ENCODE measurements at regions not wholly inside any gene's neighbourhood (a gene's known extent, or its start where the extent isn't known, plus 50 kb on each side); places are given as distances from the start of the nearest gene placed in this dataset.
"Not testable (repeated sequence)": the region's sequence is repeated elsewhere in the genome, so short reads cannot be mapped to it uniquely, and the experiment has no call there.

DNA sequence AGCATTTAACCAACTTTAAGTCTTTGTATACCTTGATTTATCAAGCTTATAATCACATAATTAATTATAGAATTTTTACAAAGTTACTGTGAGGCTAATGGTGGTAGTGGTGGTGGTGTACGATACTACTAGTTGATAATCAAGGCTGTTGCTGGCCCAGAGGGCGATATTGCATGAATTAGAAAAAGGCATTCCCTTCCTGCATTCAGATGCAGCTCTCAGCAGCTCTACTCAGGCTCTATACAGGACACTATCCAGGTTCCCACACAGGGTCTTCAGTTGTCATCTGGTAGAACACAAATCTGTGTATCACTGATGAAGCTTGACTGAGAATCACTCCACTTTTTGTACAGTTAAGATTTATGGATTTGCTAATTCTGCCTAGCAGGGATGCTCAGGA lies 562.8 kb upstream of the C9orf72 start:
- no peak overlapping the region for H3K27ac ChIP-seq (ENCODE audit: low read length)
- H3K9me2 ChIP-seq (replicated peaks; ENCODE audit: insufficient read depth, low read length) = no peaks in the 10 kb centered on the region

DNA sequence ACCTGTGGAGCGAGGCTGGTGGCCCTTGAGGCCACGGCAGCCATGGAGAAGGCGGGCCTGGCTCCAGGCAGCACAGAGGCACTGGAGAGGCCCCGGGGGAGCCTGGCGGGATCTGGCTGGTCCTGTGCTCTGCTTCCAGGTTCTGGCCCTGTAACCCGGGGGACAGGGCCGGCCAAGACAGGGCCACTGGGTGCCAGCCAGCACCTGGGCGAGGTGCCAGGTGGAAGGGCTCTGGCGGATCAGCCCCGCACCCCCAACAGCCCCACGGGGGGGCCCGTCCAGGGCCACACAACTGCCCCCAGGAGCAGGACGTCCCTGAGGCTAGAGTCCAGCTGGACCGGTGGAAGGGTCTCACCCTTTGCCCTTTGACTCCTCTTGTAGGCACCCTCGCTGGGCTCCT lies 574.1 kb upstream of the C9orf72 start:
- not testable (repeated sequence) for H3K4me1 ChIP-seq (ENCODE audit: low read length); H3K4me2 ChIP-seq (ENCODE audit: low read depth, low read length)

More for the DNA sequence above, 562.8 kb upstream of the C9orf72 start:
- Histone ChIP-seq H2AFZ (ENCODE audit: low read length) (no peak overlapping the region), H4K20me1 (ENCODE audit: insufficient read depth, low read length) (no peaks in the 10 kb centered on the region), H3K9me3 (replicated peaks; ENCODE audit: insufficient read depth, low read length) (no peaks in the 10 kb centered on the region), H3K27me3 (replicated peaks; ENCODE audit: insufficient read depth, low read length) (no peaks in the 10 kb centered on the region), H3K36me3 (replicated peaks; ENCODE audit: insufficient read depth, low read length) (no peaks in the 10 kb centered on the region), H3K79me2 (ENCODE audit: low read length) (no peaks in the 10 kb centered on the region), H3K4me2 (ENCODE audit: low read depth, low read length) (no peak overlapping the region), H3K4me3 (ENCODE audit: low read length) (no peak overlapping the region), H3F3A (ENCODE audit: insufficient read depth, low read length) (no peaks in the 10 kb centered on the region), H3K4me1 (ENCODE audit: low read length) (no peaks in the 10 kb centered on the region), H3K9ac (ENCODE audit: low read length) (no peak overlapping the region)
- no peak for DNase-seq
- TF ChIP-seq EZH2phosphoT487 (IDR thresholded peaks at IDR 0.05; ENCODE audit: low read length) (no peak), EZH2 (optimal IDR thresholded peaks at IDR 0.05; ENCODE audit: low read depth, low read length) (no peak)
- TF ChIP-seq, protein P1, sequence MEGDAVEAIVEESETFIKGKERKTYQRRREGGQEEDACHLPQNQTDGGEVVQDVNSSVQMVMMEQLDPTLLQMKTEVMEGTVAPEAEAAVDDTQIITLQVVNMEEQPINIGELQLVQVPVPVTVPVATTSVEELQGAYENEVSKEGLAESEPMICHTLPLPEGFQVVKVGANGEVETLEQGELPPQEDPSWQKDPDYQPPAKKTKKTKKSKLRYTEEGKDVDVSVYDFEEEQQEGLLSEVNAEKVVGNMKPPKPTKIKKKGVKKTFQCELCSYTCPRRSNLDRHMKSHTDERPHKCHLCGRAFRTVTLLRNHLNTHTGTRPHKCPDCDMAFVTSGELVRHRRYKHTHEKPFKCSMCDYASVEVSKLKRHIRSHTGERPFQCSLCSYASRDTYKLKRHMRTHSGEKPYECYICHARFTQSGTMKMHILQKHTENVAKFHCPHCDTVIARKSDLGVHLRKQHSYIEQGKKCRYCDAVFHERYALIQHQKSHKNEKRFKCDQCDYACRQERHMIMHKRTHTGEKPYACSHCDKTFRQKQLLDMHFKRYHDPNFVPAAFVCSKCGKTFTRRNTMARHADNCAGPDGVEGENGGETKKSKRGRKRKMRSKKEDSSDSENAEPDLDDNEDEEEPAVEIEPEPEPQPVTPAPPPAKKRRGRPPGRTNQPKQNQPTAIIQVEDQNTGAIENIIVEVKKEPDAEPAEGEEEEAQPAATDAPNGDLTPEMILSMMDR (IDR thresholded peaks at IDR 0.05; ENCODE audit: low read length) = no peak

DNA sequence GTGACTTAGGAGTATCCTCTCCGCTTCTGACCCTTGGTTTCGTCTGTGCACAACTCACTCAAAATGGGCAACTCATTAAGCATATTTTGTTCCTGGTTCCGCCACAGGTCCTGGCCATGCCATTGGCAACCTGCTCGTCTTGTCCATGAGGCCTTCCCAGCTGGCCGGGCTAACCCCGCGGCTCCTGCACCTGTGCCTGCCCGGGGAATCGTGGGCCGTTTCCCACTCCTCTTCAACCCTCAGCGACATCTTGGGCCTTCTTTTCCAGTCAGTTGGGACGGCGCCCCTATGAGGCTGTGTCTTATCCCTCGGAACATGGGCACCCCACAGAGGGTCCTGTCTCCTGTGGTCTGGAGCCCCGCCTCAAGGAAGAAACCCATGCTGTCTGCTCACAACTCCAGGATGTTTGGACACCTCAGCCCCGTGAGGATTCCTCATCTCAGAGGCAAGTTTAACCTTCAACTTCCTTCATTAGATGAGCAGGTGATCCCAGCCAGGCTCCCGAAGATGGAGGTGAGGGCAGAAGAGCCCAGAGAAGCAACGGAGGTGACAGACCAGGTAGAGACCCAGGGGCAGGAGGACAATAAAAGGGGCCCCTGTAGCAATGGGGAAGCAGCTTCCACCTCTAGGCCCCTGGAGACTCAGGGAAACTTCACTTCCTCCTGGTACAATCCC lies 574.8 kb upstream of the C9orf72 start:
- H3F3A ChIP-seq (ENCODE audit: insufficient read depth, low read length); H2AFZ ChIP-seq (ENCODE audit: low read length); H3K36me3 ChIP-seq (replicated peaks; ENCODE audit: insufficient read depth, low read length); H4K20me1 ChIP-seq (ENCODE audit: insufficient read depth, low read length); H3K4me3 ChIP-seq (ENCODE audit: low read length); H3K4me2 ChIP-seq (ENCODE audit: low read depth, low read length); H3K79me2 ChIP-seq (ENCODE audit: low read length); H3K9ac ChIP-seq (ENCODE audit: low read length); H3K4me1 ChIP-seq (ENCODE audit: low read length); H3K27ac ChIP-seq (ENCODE audit: low read length); H3K9me2 ChIP-seq (replicated peaks; ENCODE audit: insufficient read depth, low read length); H3K27me3 ChIP-seq (replicated peaks; ENCODE audit: insufficient read depth, low read length); H3K9me3 ChIP-seq (replicated peaks; ENCODE audit: insufficient read depth, low read length); DNase-seq: not testable (repeated sequence)

More for the DNA sequence above, 574.1 kb upstream of the C9orf72 start:
- H3F3A ChIP-seq (ENCODE audit: insufficient read depth, low read length); H3K9me3 ChIP-seq (replicated peaks; ENCODE audit: insufficient read depth, low read length); DNase-seq; H4K20me1 ChIP-seq (ENCODE audit: insufficient read depth, low read length); H3K9ac ChIP-seq (ENCODE audit: low read length); H3K9me2 ChIP-seq (replicated peaks; ENCODE audit: insufficient read depth, low read length); H2AFZ ChIP-seq (ENCODE audit: low read length); H3K27ac ChIP-seq (ENCODE audit: low read length); H3K36me3 ChIP-seq (replicated peaks; ENCODE audit: insufficient read depth, low read length); H3K79me2 ChIP-seq (ENCODE audit: low read length); H3K4me3 ChIP-seq (ENCODE audit: low read length); H3K27me3 ChIP-seq (replicated peaks; ENCODE audit: insufficient read depth, low read length): not testable (repeated sequence)

DNA sequence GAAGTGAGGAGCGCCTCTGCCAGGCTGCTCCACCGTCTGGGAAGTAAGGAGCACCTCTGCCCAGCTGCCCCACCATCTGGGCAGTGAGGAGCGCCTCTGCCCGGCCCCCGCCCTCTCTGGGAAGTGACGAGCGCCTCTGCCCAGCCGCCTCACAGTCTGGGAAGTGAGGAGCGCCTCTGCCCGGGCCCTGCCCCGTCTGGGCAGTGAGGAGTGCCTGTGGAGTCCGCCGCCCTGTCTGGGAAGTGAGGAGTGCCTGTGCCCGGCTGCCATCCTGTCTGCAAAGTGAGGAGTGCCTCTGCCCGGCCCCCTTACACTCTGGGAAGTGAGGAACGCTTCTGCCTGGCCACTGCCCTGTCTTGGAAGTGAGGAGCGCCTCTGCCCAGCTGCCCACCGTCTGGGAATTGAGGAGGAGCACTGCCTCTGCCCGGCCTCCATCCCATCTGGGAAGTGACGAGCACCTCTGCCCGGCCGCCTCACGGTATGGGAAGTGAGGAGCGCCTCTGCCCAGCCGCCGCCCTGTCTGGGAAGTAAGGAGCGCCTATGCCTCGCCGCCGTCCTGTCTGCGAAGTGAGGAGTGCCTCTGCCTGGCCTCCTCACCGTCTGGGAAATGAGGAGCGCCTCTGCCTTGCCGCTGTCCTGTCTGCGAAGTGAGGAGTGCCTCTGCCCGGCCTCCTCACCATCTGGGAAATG lies 576.2 kb upstream of the C9orf72 start:
- H3F3A ChIP-seq (ENCODE audit: insufficient read depth, low read length); H3K9me3 ChIP-seq (replicated peaks; ENCODE audit: insufficient read depth, low read length); H3K4me3 ChIP-seq (ENCODE audit: low read length); H3K9me2 ChIP-seq (replicated peaks; ENCODE audit: insufficient read depth, low read length); H3K4me2 ChIP-seq (ENCODE audit: low read depth, low read length); H3K36me3 ChIP-seq (replicated peaks; ENCODE audit: insufficient read depth, low read length); H3K79me2 ChIP-seq (ENCODE audit: low read length); H4K20me1 ChIP-seq (ENCODE audit: insufficient read depth, low read length); DNase-seq; H3K27me3 ChIP-seq (replicated peaks; ENCODE audit: insufficient read depth, low read length); H3K9ac ChIP-seq (ENCODE audit: low read length); H3K4me1 ChIP-seq (ENCODE audit: low read length); H2AFZ ChIP-seq (ENCODE audit: low read length); H3K27ac ChIP-seq (ENCODE audit: low read length): not testable (repeated sequence)
